Gastroesophageal sphincter (tissue), 4 donors: ENCODE measurements at regions not wholly inside any gene's neighbourhood (a gene's known extent, or its start where the extent isn't known, plus 50 kb on each side); places are given as distances from the start of the nearest gene placed in this dataset.

Experiments used
- ATAC-seq: fragments of 150-250 bp; one replicate; pipeline ENCODE4 v1.9.1; 2016; ENCODE audit warnings: mild to moderate bottlenecking, moderate library complexity
- H3K27ac ChIP-seq, 4 donors: fragments of 200-600 bp; sonication (generic) in 3 of 4; 1 replicate in 3 of 4; 2 replicates in 1 of 4; pipeline ENCODE4 v1.5.1; 2016 to 2019
- H3K27me3 ChIP-seq: fragments of 200-600 bp; sonication (generic); one replicate; pipeline ENCODE4 v1.5.1; 2019
- H3K36me3 ChIP-seq, 2 donors: fragments of 200-600 bp; sonication (generic); one replicate each; pipeline ENCODE4 v1.5.1; 2019; ENCODE audit warnings: control low read depth in 1 of 2
- H3K4me1 ChIP-seq, 3 donors: fragments of 200-600 bp; sonication (generic); 1 replicate in 2 of 3; 2 replicates in 1 of 3; pipeline ENCODE4 v1.5.1; 2016 to 2019; ENCODE audit warnings: control low read depth in 2 of 3
- H3K4me3 ChIP-seq, 2 donors: fragments of 200-600 bp; sonication (generic); one replicate each; pipeline ENCODE4 v1.5.1; 2019; ENCODE audit warnings: mild to moderate bottlenecking in 1 of 2, moderate library complexity in 1 of 2
- H3K9me3 ChIP-seq, 3 donors: fragments of 200-600 bp; sonication (generic); one replicate each; pipeline ENCODE4 v1.5.1; 2017 to 2019; ENCODE audit warnings: control low read depth in 2 of 3
- EP300 ChIP-seq: sonication (generic); formaldehyde crosslinking; IDR thresholded peaks from one replicate; pipeline ENCODE4 v1.6.1; 2017; ENCODE audit warnings: antibody characterized with exemption, mild to moderate bottlenecking
- POLR2A ChIP-seq, 2 donors: fragments of 450-650 bp; IDR thresholded peaks; one replicate each; pipeline ENCODE4 v1.6.1; 2017; ENCODE audit warnings: antibody characterized with exemption in 2 of 2, mild to moderate bottlenecking in 2 of 2, moderate library complexity in 1 of 2
- POLR2AphosphoS5 ChIP-seq: sonication (generic); formaldehyde crosslinking; IDR thresholded peaks from one replicate; pipeline ENCODE4 v1.6.1; 2017; ENCODE audit warnings: antibody characterized with exemption
- WGBS, 2 donors: methylation state at CpG; one replicate each; pipeline ENCODE4 v1.1.5; 2018; ENCODE audit warnings: low coverage in 1 of 2; 5-methylcytosine and 5-hydroxymethylcytosine counted together
- TF ChIP-seq, protein P1 (sequence below), 4 experiments: fragments of 200-600 bp in 2 of 4; fragments of 450-650 bp in 2 of 4; sonication (generic) in 1 of 4; IDR thresholded peaks; one replicate each; pipeline ENCODE4 v1.5.1; 2017 to 2019; ENCODE audit warnings: antibody characterized with exemption in 4 of 4, mild to moderate bottlenecking in 2 of 4, moderate library complexity in 2 of 4

DNA sequence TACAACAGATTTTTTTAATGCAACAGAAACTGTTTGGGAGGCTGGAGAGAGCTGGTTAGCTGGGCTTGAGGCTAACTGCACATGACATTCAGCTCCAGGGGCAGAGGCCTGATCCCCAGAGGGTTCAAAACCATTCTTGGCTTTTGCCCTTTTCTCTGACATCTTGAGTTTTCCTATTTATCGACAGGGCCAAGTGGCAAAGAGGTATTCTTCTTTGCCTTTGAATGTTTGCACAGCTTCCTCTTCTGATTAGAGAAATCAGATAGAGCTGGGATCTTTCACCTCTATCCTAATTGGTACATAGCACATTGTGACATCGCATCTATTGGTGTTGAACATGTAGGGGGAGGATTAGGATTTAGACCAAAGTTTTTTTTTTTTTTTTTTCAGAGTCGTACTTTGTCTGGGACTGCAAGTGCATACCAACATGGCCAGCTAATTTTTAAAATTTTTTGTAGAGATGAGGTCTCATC lies 143.7 kb downstream of the ACTBL2 start:
- Histone ChIP-seq H3K27ac (no peak overlapping the region), H3K4me1 (no peaks in the 10 kb centered on the region), H3K36me3 (no peaks in the 10 kb centered on the region), H3K9me3 (no peaks in the 10 kb centered on the region), H3K4me3 (no peak overlapping the region), H3K27me3 (no peaks in the 10 kb centered on the region)
- TF ChIP-seq POLR2AphosphoS5 (no peak), POLR2A (IDR thresholded peaks at IDR 0.05) (no peak), EP300 (no peak)
- TF ChIP-seq, protein P1, sequence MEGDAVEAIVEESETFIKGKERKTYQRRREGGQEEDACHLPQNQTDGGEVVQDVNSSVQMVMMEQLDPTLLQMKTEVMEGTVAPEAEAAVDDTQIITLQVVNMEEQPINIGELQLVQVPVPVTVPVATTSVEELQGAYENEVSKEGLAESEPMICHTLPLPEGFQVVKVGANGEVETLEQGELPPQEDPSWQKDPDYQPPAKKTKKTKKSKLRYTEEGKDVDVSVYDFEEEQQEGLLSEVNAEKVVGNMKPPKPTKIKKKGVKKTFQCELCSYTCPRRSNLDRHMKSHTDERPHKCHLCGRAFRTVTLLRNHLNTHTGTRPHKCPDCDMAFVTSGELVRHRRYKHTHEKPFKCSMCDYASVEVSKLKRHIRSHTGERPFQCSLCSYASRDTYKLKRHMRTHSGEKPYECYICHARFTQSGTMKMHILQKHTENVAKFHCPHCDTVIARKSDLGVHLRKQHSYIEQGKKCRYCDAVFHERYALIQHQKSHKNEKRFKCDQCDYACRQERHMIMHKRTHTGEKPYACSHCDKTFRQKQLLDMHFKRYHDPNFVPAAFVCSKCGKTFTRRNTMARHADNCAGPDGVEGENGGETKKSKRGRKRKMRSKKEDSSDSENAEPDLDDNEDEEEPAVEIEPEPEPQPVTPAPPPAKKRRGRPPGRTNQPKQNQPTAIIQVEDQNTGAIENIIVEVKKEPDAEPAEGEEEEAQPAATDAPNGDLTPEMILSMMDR (IDR thresholded peaks at IDR 0.05): no peak
- ATAC-seq: no peak
- 77 to 86% methylated on average over 1 to 3 of the region's 3 CpGs for WGBS, 2 donors

DNA sequence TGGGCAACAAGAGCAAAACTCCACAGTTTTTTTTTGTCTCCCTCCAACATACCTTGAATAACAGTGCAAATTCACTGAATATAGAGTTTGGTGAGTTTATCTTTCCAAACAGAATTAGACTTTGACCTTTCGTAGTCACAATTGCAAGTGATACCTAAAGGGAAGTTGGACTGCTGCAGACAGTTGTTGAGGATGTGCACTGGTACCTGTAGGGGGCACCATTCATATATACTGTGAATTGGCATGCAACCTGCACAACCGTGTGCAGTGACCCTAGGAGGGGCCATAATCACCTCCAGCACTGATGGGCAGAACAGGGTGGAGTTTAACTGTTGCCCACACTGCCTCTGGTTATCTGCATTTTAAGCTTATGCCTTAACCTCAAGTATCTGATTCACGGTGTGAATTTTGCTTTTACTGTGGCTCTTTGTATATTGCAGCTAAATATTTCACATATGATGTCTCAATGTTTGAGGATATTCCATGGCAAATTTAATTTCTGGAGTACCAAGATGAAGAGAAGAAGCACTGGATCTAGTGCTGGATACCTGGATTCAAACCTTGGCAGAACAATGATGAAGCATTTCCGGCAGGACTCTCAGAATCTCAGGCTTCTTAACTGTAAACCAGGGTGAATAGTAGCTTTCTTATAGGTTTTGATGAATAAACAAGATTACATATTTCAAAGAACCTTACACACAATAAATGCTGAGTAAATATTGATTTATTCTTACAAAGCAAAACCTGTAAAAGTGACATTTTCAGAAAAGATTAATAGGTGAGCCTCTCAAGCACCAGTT lies 144.3 kb downstream of the ACTBL2 start:
- TF ChIP-seq POLR2A (IDR thresholded peaks at IDR 0.05) (no peak), EP300 (no peak)
- TF ChIP-seq, protein P1 (IDR thresholded peaks at IDR 0.05): peak in 1 of 4 experiments; percentile 12
- 64 to 89% methylated on average over 3 of the region's 4 CpGs for WGBS, 2 donors
- no peak overlapping the region for H3K4me3 ChIP-seq
- ATAC-seq: no peak
- no peaks in the 10 kb centered on the region for H3K36me3 ChIP-seq
- no peaks in the 10 kb centered on the region for H3K27me3 ChIP-seq
- no peaks in the 10 kb centered on the region for H3K4me1 ChIP-seq
- no peak overlapping the region for H3K27ac ChIP-seq
- H3K9me3 ChIP-seq: no peaks in the 10 kb centered on the region

DNA sequence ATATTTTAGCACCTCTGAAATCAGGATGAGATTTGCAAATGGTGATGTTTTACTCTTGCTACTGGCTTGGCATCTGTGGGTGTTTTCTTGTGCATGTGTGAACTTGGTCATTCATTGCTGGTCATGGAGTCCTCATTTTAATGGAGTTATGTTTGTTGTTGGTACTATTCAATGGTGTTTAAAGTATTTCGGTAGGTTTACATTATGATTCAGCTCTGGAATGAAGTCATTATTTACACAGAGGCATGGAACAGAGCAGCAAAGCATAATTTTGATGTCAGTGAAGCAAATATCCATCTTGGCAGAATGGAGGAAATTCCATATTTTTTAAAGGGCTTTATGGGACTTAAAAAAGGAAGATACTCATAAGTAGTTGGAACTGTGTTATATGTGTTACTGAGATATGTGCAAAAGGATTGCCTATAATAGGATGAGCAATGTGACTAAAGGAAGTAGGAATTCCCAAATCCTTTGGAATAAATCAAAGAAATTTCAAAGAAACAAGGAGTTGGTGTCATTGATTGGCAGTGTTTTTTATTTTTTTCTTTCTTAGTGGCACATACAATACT lies 147.4 kb downstream of the ACTBL2 start:
- H3K36me3 ChIP-seq: no peaks in the 10 kb centered on the region
- no peak overlapping the region for H3K27ac ChIP-seq
- no peak overlapping the region for H3K4me3 ChIP-seq
- H3K27me3 ChIP-seq: no peaks in the 10 kb centered on the region
- no peaks in the 10 kb centered on the region for H3K9me3 ChIP-seq
- 0 to 31% methylated on average over 1 of the region's 1 CpG for WGBS, 2 donors
- H3K4me1 ChIP-seq: peaks cover 0 to 8% (median 0%) of the 10 kb centered on the region in 3 donors
- ATAC-seq: no peak
- TF ChIP-seq POLR2AphosphoS5 (peak; percentile 56), EP300 (no peak)

DNA sequence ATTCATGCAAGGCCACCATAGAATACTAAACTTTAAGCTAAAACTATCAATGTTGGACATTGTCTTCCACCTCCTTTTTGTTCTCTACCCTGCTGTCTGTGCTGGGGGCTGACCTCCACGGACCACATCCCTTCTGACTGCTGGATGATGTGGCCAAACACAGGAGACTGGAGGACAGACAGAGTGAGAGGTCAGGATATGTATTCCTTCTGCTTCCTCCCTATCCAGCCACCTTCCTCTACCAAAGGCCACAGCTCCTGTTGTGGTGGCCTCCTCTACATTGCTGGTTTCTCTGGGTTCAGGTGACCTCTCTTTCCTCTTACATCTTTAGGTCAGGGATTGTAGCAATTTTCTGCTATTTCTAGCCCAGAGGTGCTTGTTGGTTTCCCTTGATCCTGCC lies 148.1 kb downstream of the ACTBL2 start:
- no peak for ATAC-seq
- Histone ChIP-seq H3K27ac (no peak overlapping the region), H3K4me1 (peaks cover 0 to 8% (median 0%) of the 10 kb centered on the region in 3 donors)

DNA sequence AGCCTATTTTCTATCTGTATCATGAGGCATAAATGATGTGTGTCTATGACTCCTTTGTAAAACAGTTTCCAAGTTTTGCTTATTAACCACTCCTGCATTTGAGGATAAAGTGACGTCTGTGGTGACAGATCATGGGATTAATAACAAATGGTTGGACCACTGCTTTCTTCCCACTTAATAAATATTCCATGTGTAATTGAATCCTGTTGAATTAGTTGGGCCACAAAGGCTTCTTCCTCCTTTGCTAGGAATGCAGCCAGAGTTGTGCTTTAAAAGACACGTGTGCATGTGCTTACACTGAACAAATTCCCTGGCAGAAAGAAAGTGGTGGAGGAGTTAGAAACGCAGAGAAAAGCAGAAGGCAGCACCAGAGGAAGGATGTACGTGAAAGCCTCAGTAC lies 150.2 kb downstream of the ACTBL2 start:
- Histone ChIP-seq H3K27me3 (no peaks in the 10 kb centered on the region), H3K27ac (no peak overlapping the region), H3K9me3 (no peaks in the 10 kb centered on the region), H3K4me3 (no peak overlapping the region), H3K36me3 (no peaks in the 10 kb centered on the region), H3K4me1 (peaks cover 0 to 8% (median 0%) of the 10 kb centered on the region in 3 donors)
- 15 to 18% methylated on average over 3 to 4 of the region's 4 CpGs for WGBS, 2 donors
- no peak for ATAC-seq
- no peak for TF ChIP-seq POLR2AphosphoS5
- TF ChIP-seq EP300: no peak
- TF ChIP-seq, protein P1 (IDR thresholded peaks at IDR 0.05): no peak
- no peak for TF ChIP-seq POLR2A (IDR thresholded peaks at IDR 0.05)

More for the DNA sequence above, 148.1 kb downstream of the ACTBL2 start:
- no peak overlapping the region for H3K4me3 ChIP-seq
- no peaks in the 10 kb centered on the region for H3K36me3 ChIP-seq
- TF ChIP-seq, protein P1 (IDR thresholded peaks at IDR 0.05): no peak
- TF ChIP-seq POLR2A (IDR thresholded peaks at IDR 0.05): no peak
- H3K9me3 ChIP-seq: no peaks in the 10 kb centered on the region
- no peaks in the 10 kb centered on the region for H3K27me3 ChIP-seq
- 71 to 100% methylated on average over 1 of the region's 1 CpG for WGBS, 2 donors
